ENCODE measurements at regions not wholly inside any gene's neighbourhood (a gene's known extent, or its start where the extent isn't known, plus 50 kb on each side); places are given as distances from the start of the nearest gene placed in this dataset.

GRCh38 chr10:47092376-47092775 lies 181.1 kb downstream of the PTPN20 start:
- no peak for DNase-seq (ENCODE audit: low read depth)
- no peak for TF ChIP-seq CTCF (IDR thresholded peaks at IDR 0.05; ENCODE audit: insufficient read depth, low read depth, low read length)
- H3K4me3 ChIP-seq (ENCODE audit: low read depth, low read length), result no peak overlapping the region

GRCh38 chr10:47092831-47093230 lies 181.6 kb downstream of the PTPN20 start:
- TF ChIP-seq CTCF (IDR thresholded peaks at IDR 0.05; ENCODE audit: insufficient read depth, low read depth, low read length), result no peak
- no peak overlapping the region for H3K4me3 ChIP-seq (ENCODE audit: low read depth, low read length)
- DNase-seq (ENCODE audit: low read depth), result no peak

- TF ChIP-seq CTCF (IDR thresholded peaks at IDR 0.05; ENCODE audit: insufficient read depth, low read depth, low read length), result no peak
- no peak overlapping the region for H3K4me3 ChIP-seq (ENCODE audit: low read depth, low read length)
- DNase-seq (ENCODE audit: low read depth), result no peak
Observed at GRCh38 chr10:47094126-47094525, 182.9 kb downstream of the PTPN20 start.

- H3K4me3 ChIP-seq (ENCODE audit: low read depth, low read length), result no peak overlapping the region
- DNase-seq (ENCODE audit: low read depth), result no peak
- no peak for TF ChIP-seq CTCF (IDR thresholded peaks at IDR 0.05; ENCODE audit: insufficient read depth, low read depth, low read length)
Observed at GRCh38 chr10:47094636-47095035, 183.4 kb downstream of the PTPN20 start.

GRCh38 chr10:47095211-47095610 lies 184.0 kb downstream of the PTPN20 start:
- no peak for DNase-seq (ENCODE audit: low read depth)
- no peak overlapping the region for H3K4me3 ChIP-seq (ENCODE audit: low read depth, low read length)
- no peak for TF ChIP-seq CTCF (IDR thresholded peaks at IDR 0.05; ENCODE audit: insufficient read depth, low read depth, low read length)

GRCh38 chr10:47095848-47096612 lies 184.8 kb downstream of the PTPN20 start:
- no peak overlapping the region for H3K4me3 ChIP-seq (ENCODE audit: low read depth, low read length)
- no peak for TF ChIP-seq CTCF (IDR thresholded peaks at IDR 0.05; ENCODE audit: insufficient read depth, low read depth, low read length)
- DNase-seq (ENCODE audit: low read depth), result no peak

GRCh38 chr10:47098238-47098637 lies 187.0 kb downstream of the PTPN20 start:
- no peak for TF ChIP-seq CTCF (IDR thresholded peaks at IDR 0.05; ENCODE audit: insufficient read depth, low read depth, low read length)
- H3K4me3 ChIP-seq (ENCODE audit: low read depth, low read length), result no peak overlapping the region
- DNase-seq (ENCODE audit: low read depth), result no peak

All from fibroblast of villous mesenchyme (primary cell).